Trophoblast cell (in vitro differentiated cells and primary cell): ENCODE measurements at regions not wholly inside any gene's neighbourhood (a gene's known extent, or its start where the extent isn't known, plus 50 kb on each side); places are given as distances from the start of the nearest gene placed in this dataset.

Experiments
- DNase-seq, 2 donors: peaks; one replicate each; pipeline ENCODE4 v3.0.0-alpha.2; 2016
- H2AFZ ChIP-seq: 2 replicates; pipeline ENCODE4 v1.6.1; 2013; ENCODE audit warnings: low read length, moderate library complexity, mild to moderate bottlenecking; ENCODE audit not compliant: insufficient read depth, poor library complexity
- H2AK5ac ChIP-seq: 2 replicates; pipeline ENCODE4 v1.6.1; 2013; ENCODE audit warnings: mild to moderate bottlenecking, low read length
- H2BK120ac ChIP-seq: 2 replicates; pipeline ENCODE4 v1.6.1; 2013; ENCODE audit warnings: low read length, mild to moderate bottlenecking, moderate library complexity; ENCODE audit not compliant: insufficient read depth, poor library complexity
- H2BK12ac ChIP-seq: 2 replicates; pipeline ENCODE4 v1.6.1; 2013; ENCODE audit warnings: mild to moderate bottlenecking, low read length, moderate library complexity
- H2BK5ac ChIP-seq: 2 replicates; pipeline ENCODE4 v1.6.1; 2013; ENCODE audit warnings: low read length, low read depth, moderate library complexity, mild to moderate bottlenecking; ENCODE audit not compliant: poor library complexity
- H3K14ac ChIP-seq: 2 replicates; pipeline ENCODE4 v1.6.1; 2013; ENCODE audit warnings: mild to moderate bottlenecking, low read length
- H3K18ac ChIP-seq: 2 replicates; pipeline ENCODE4 v1.6.1; 2013; ENCODE audit warnings: mild to moderate bottlenecking, low read length
- H3K23ac ChIP-seq: 2 replicates; pipeline ENCODE4 v1.6.1; 2013; ENCODE audit warnings: low read length
- H3K27ac ChIP-seq: 2 replicates; pipeline ENCODE4 v1.5.1; 2013; ENCODE audit warnings: low read depth, mild to moderate bottlenecking, inconsistent platforms, low read length, moderate library complexity
- H3K27me3 ChIP-seq: 2 replicates; pipeline ENCODE4 v1.6.1; 2013; ENCODE audit warnings: inconsistent platforms, mild to moderate bottlenecking, low read length, moderate library complexity; ENCODE audit not compliant: insufficient read depth
- H3K36me3 ChIP-seq, 2 experiments: 1 replicate in 1 of 2; 2 replicates in 1 of 2; pipeline ENCODE4 v1.6.1; 2013; ENCODE audit warnings: low read length in 2 of 2, mild to moderate bottlenecking in 2 of 2, moderate library complexity in 1 of 2; ENCODE audit not compliant: insufficient read depth in 2 of 2, control insufficient read depth in 1 of 2
- H3K4ac ChIP-seq: 2 replicates; pipeline ENCODE4 v1.6.1; 2013; ENCODE audit warnings: low read depth, mild to moderate bottlenecking, low read length, moderate library complexity
- H3K4me1 ChIP-seq, 2 experiments: 1 replicate in 1 of 2; 2 replicates in 1 of 2; pipeline ENCODE4 v1.6.1; 2013; ENCODE audit warnings: low read length in 2 of 2, mild to moderate bottlenecking in 2 of 2, moderate library complexity in 1 of 2; ENCODE audit not compliant: insufficient read depth in 2 of 2, control insufficient read depth in 1 of 2
- H3K4me2 ChIP-seq: 2 replicates; pipeline ENCODE4 v1.6.1; 2013; ENCODE audit warnings: inconsistent platforms, mild to moderate bottlenecking, low read length, moderate library complexity
- H3K4me3 ChIP-seq: 2 replicates; pipeline ENCODE4 v1.5.1; 2013; ENCODE audit warnings: mild to moderate bottlenecking, low read depth, low read length, inconsistent platforms
- H3K79me1 ChIP-seq: one replicate; pipeline ENCODE4 v1.6.1; 2013; ENCODE audit warnings: low read length
- H3K79me2 ChIP-seq: 2 replicates; pipeline ENCODE4 v1.6.1; 2013; ENCODE audit warnings: low read length, mild to moderate bottlenecking; ENCODE audit not compliant: control insufficient read depth, insufficient read depth, poor library complexity
- H3K9ac ChIP-seq: 2 replicates; pipeline ENCODE4 v1.6.1; 2013; ENCODE audit warnings: mild to moderate bottlenecking, low read length
- H3K9me3 ChIP-seq: 2 replicates; pipeline ENCODE4 v1.6.1; 2013; ENCODE audit warnings: low read depth, mild to moderate bottlenecking, control low read depth, inconsistent platforms, low read length; ENCODE audit not compliant: insufficient read depth
- H4K12ac ChIP-seq: 2 replicates; pipeline ENCODE4 v1.6.1; 2013; ENCODE audit warnings: low read depth, mild to moderate bottlenecking, low read length, moderate library complexity
- H4K8ac ChIP-seq: 2 replicates; pipeline ENCODE4 v1.6.1; 2013; ENCODE audit warnings: low read depth, mild to moderate bottlenecking, low read length, moderate library complexity
- H4K91ac ChIP-seq: one replicate; pipeline ENCODE4 v1.6.1; 2013; ENCODE audit warnings: low read depth, mild to moderate bottlenecking, low read length, moderate library complexity
- WGBS: extraction: QIAGEN DNeasy Blood & Tissue Kit; methylation state at CpG from one replicate; pipeline ENCODE4 v1.1.7; 2013; ENCODE audit warnings: missing lambda C conversion rate; ENCODE audit not compliant: insufficient read length, insufficient coverage; ENCODE audit errors: extremely low coverage; 5-methylcytosine and 5-hydroxymethylcytosine counted together

GRCh38 chr2:106582148-106583143, 95.3 kb downstream of the CD8B2 start:
- no peak overlapping the region for H2AK5ac ChIP-seq
- no peak overlapping the region for H3K14ac ChIP-seq
- peak; percentile 56 to 94 for DNase-seq
- no peak overlapping the region for H4K8ac ChIP-seq
- no peak overlapping the region for H4K12ac ChIP-seq
- H3K4ac ChIP-seq = no peak overlapping the region
- H3K4me2 ChIP-seq = peak overlapping the region; percentile 72
- no CpG with 5 or more reads among the region's 29 CpGs for WGBS
- no peak overlapping the region for H2BK12ac ChIP-seq
- no peak overlapping the region for H2BK5ac ChIP-seq
- no peak overlapping the region for H3K9ac ChIP-seq
- H3K9me3 ChIP-seq = no peaks in the 10 kb centered on the region
- no peak overlapping the region for H3K23ac ChIP-seq
- no peak overlapping the region for H3K27ac ChIP-seq
- no peaks in the 10 kb centered on the region for H3K27me3 ChIP-seq
- H3K4me1 ChIP-seq = peaks cover 7 to 13% of the 10 kb centered on the region in 2 experiments
- peaks cover 8% of the 10 kb centered on the region for H3K79me1 ChIP-seq
- no peak overlapping the region for H2AFZ ChIP-seq
- no peaks in the 10 kb centered on the region for H3K36me3 ChIP-seq
- H3K4me3 ChIP-seq = no peak overlapping the region
- no peak overlapping the region for H4K91ac ChIP-seq
- no peaks in the 10 kb centered on the region for H3K79me2 ChIP-seq
- H2BK120ac ChIP-seq = no peak overlapping the region
- H3K18ac ChIP-seq = no peak overlapping the region

GRCh38 chr2:106584304-106584954, 97.3 kb downstream of the CD8B2 start:
- H3K4me1 ChIP-seq = peaks cover 7 to 13% of the 10 kb centered on the region in 2 experiments
- H3K18ac ChIP-seq = no peak overlapping the region
- no peak overlapping the region for H3K27ac ChIP-seq
- WGBS = no CpG with 5 or more reads among the region's 47 CpGs
- no peaks in the 10 kb centered on the region for H3K27me3 ChIP-seq
- no peak overlapping the region for H2BK12ac ChIP-seq
- no peak overlapping the region for H4K12ac ChIP-seq
- no peaks in the 10 kb centered on the region for H3K9me3 ChIP-seq
- peaks cover 6% of the 10 kb centered on the region for H3K79me1 ChIP-seq
- DNase-seq = no peak
- H2AFZ ChIP-seq = no peak overlapping the region
- H4K91ac ChIP-seq = no peak overlapping the region
- H3K4me3 ChIP-seq = no peak overlapping the region
- H3K14ac ChIP-seq = no peak overlapping the region
- H2BK5ac ChIP-seq = no peak overlapping the region
- no peak overlapping the region for H3K4me2 ChIP-seq
- H2BK120ac ChIP-seq = no peak overlapping the region
- H3K9ac ChIP-seq = no peak overlapping the region
- no peak overlapping the region for H2AK5ac ChIP-seq
- no peaks in the 10 kb centered on the region for H3K36me3 ChIP-seq
- no peaks in the 10 kb centered on the region for H3K79me2 ChIP-seq
- no peak overlapping the region for H3K23ac ChIP-seq
- no peak overlapping the region for H3K4ac ChIP-seq
- H4K8ac ChIP-seq = no peak overlapping the region

GRCh38 chr2:106596844-106597243, 109.7 kb downstream of the CD8B2 start:
- Histone ChIP-seq H2BK12ac (no peak overlapping the region), H2BK120ac (no peak overlapping the region), H4K91ac (no peak overlapping the region), H3K79me1 (no peaks in the 10 kb centered on the region), H2AK5ac (no peak overlapping the region), H3K36me3 (no peaks in the 10 kb centered on the region), H2BK5ac (no peak overlapping the region), H3K14ac (no peak overlapping the region), H3K79me2 (no peaks in the 10 kb centered on the region), H3K18ac (no peak overlapping the region), H3K4me2 (no peak overlapping the region), H3K4me1 (no peaks in the 10 kb centered on the region), H3K27ac (no peak overlapping the region), H3K27me3 (no peaks in the 10 kb centered on the region), H2AFZ (no peak overlapping the region), H3K4me3 (no peak overlapping the region), H4K12ac (no peak overlapping the region), H3K23ac (no peak overlapping the region), H3K9ac (no peak overlapping the region), H4K8ac (no peak overlapping the region), H3K4ac (no peak overlapping the region), H3K9me3 (peaks cover 3% of the 10 kb centered on the region)
- DNase-seq = peak in 1 of 2 donors; percentile 34
- WGBS = no CpG with 5 or more reads among the region's 4 CpGs

- Histone ChIP-seq H2BK5ac (no peak overlapping the region), H4K8ac (no peak overlapping the region), H3K79me1 (no peaks in the 10 kb centered on the region), H2AK5ac (no peak overlapping the region), H3K4me1 (no peaks in the 10 kb centered on the region), H2AFZ (no peak overlapping the region), H3K4me2 (no peak overlapping the region), H3K9me3 (peaks cover 2% of the 10 kb centered on the region), H2BK120ac (no peak overlapping the region), H3K23ac (no peak overlapping the region), H3K14ac (no peak overlapping the region), H3K4me3 (no peak overlapping the region), H3K27ac (no peak overlapping the region), H3K9ac (no peak overlapping the region), H3K18ac (no peak overlapping the region), H4K91ac (no peak overlapping the region), H3K36me3 (no peaks in the 10 kb centered on the region), H4K12ac (no peak overlapping the region), H3K79me2 (no peaks in the 10 kb centered on the region), H3K27me3 (no peaks in the 10 kb centered on the region), H2BK12ac (no peak overlapping the region), H3K4ac (no peak overlapping the region)
- no CpG with 5 or more reads among the region's 3 CpGs for WGBS
- no peak for DNase-seq
Observed at GRCh38 chr2:106599540-106599939, 112.4 kb downstream of the CD8B2 start.
